HepG2 (cell line): ENCODE measurements at regions not wholly inside any gene's neighbourhood (a gene's known extent, or its start where the extent isn't known, plus 50 kb on each side); places are given as distances from the start of the nearest gene placed in this dataset.

Experiments used
- KAT8 ChIP-seq: IDR thresholded peaks from 2 replicates; pipeline ENCODE4 v1.6.1; 2016; ENCODE audit warnings: missing genetic modification reagents, missing compliant biosample characterization
- NFIC ChIP-seq: IDR thresholded peaks from 2 replicates; pipeline ENCODE4 v1.6.1; 2012; ENCODE audit warnings: mild to moderate bottlenecking, low read length, inconsistent platforms
- RXRA ChIP-seq: sonication (generic); formaldehyde crosslinking; IDR thresholded peaks from 2 replicates; pipeline ENCODE4 v1.5.1; 2020; ENCODE audit warnings: missing genetic modification reagents
- SMC3 ChIP-seq: IDR thresholded peaks from 2 replicates; pipeline ENCODE4 v1.6.1; 2011; ENCODE audit warnings: low read length, improper control_type of control experiment
- SOX6 ChIP-seq, 2 experiments: fragments of 450-650 bp in 1 of 2; sonication (generic) in 1 of 2; formaldehyde crosslinking in 1 of 2; IDR thresholded peaks; 2 replicates each; pipeline versions ENCODE4 v1.4.0 to v1.6.1; 2017 to 2020; ENCODE audit warnings: antibody characterized with exemption in 1 of 2, mild to moderate bottlenecking in 1 of 2, missing genetic modification reagents in 1 of 2
- TF ChIP-seq, protein P1 (sequence below): sonication (generic); formaldehyde crosslinking; IDR thresholded peaks from 2 replicates; pipeline ENCODE4 v1.5.0; 2020; ENCODE audit warnings: mild to moderate bottlenecking, missing genetic modification reagents, moderate library complexity
- TF ChIP-seq, protein P2 (sequence below): IDR thresholded peaks from 2 replicates; pipeline ENCODE4 v1.6.1; 2012; ENCODE audit warnings: inconsistent platforms
- TF ChIP-seq, protein P3 (sequence below): IDR thresholded peaks from 2 replicates; pipeline ENCODE4 v1.6.1; 2016; ENCODE audit warnings: control low read depth
- TF ChIP-seq, protein P4 (sequence below): IDR thresholded peaks from 2 replicates; pipeline ENCODE4 v1.6.1; 2012; ENCODE audit warnings: low read depth, low read length, improper control_type of control experiment

DNA sequence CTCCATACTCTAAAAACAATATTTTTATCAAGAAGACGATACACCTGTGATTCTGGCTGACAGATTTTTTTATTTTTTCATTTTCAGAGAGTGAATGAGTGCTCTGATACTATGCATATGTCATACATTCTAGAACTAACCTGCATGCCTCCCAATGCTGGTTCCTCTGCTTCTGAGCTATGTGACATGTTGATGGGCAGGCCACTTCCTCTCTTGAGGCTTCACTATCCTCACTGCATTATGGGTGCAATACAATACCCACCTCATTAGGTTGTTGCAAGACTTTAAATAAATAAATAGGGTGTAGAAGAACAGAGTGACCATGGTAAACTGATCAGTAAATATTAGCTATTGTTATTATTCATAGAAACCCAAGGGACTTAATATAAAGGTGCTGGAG, 408.3 kb downstream of the HNRNPD start:
- TF ChIP-seq SOX6 (IDR thresholded peaks at IDR 0.05) (no peak), SOX6 (CRISPR knock-in tag; IDR thresholded peaks at IDR 0.05) (no peak), NFIC (no peak), KAT8 (no peak), RXRA (CRISPR knock-in tag) (no peak), SMC3 (no peak)
- TF ChIP-seq, protein P1, sequence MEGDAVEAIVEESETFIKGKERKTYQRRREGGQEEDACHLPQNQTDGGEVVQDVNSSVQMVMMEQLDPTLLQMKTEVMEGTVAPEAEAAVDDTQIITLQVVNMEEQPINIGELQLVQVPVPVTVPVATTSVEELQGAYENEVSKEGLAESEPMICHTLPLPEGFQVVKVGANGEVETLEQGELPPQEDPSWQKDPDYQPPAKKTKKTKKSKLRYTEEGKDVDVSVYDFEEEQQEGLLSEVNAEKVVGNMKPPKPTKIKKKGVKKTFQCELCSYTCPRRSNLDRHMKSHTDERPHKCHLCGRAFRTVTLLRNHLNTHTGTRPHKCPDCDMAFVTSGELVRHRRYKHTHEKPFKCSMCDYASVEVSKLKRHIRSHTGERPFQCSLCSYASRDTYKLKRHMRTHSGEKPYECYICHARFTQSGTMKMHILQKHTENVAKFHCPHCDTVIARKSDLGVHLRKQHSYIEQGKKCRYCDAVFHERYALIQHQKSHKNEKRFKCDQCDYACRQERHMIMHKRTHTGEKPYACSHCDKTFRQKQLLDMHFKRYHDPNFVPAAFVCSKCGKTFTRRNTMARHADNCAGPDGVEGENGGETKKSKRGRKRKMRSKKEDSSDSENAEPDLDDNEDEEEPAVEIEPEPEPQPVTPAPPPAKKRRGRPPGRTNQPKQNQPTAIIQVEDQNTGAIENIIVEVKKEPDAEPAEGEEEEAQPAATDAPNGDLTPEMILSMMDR, result no peak
- TF ChIP-seq, protein P2, sequence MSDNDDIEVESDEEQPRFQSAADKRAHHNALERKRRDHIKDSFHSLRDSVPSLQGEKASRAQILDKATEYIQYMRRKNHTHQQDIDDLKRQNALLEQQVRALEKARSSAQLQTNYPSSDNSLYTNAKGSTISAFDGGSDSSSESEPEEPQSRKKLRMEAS, result no peak
- TF ChIP-seq, protein P3, sequence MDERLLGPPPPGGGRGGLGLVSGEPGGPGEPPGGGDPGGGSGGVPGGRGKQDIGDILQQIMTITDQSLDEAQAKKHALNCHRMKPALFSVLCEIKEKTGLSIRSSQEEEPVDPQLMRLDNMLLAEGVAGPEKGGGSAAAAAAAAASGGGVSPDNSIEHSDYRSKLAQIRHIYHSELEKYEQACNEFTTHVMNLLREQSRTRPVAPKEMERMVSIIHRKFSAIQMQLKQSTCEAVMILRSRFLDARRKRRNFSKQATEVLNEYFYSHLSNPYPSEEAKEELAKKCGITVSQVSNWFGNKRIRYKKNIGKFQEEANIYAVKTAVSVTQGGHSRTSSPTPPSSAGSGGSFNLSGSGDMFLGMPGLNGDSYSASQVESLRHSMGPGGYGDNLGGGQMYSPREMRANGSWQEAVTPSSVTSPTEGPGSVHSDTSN (CRISPR knock-in tag), result no peak
- TF ChIP-seq, protein P4, sequence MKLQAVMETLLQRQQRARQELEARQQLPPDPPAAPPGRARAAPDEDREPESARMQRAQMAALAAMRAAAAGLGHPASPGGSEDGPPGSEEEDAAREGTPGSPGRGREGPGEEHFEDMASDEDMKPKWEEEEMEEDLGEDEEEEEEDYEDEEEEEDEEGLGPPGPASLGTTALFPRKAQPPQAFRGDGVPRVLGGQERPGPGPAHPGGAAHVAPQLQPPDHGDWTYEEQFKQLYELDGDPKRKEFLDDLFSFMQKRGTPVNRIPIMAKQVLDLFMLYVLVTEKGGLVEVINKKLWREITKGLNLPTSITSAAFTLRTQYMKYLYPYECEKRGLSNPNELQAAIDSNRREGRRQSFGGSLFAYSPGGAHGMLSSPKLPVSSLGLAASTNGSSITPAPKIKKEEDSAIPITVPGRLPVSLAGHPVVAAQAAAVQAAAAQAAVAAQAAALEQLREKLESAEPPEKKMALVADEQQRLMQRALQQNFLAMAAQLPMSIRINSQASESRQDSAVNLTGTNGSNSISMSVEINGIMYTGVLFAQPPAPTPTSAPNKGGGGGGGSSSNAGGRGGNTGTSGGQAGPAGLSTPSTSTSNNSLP, result no peak
